HG02981 (cell line): ENCODE measurements at regions not wholly inside any gene's neighbourhood (a gene's known extent, or its start where the extent isn't known, plus 50 kb on each side); places are given as distances from the start of the nearest gene placed in this dataset.
"Not testable (repeated sequence)": the region's sequence is repeated elsewhere in the genome, so short reads cannot be mapped to it uniquely, and the experiment has no call there.

ENCODE experiments used
- ATAC-seq: cut with Tn5 transposase; IDR thresholded peaks from one replicate; pipeline ENCODE4 v1.9.1; 2021; ENCODE audit warnings: mild to moderate bottlenecking, moderate library complexity; ENCODE audit not compliant: unreplicated experiment

DNA sequence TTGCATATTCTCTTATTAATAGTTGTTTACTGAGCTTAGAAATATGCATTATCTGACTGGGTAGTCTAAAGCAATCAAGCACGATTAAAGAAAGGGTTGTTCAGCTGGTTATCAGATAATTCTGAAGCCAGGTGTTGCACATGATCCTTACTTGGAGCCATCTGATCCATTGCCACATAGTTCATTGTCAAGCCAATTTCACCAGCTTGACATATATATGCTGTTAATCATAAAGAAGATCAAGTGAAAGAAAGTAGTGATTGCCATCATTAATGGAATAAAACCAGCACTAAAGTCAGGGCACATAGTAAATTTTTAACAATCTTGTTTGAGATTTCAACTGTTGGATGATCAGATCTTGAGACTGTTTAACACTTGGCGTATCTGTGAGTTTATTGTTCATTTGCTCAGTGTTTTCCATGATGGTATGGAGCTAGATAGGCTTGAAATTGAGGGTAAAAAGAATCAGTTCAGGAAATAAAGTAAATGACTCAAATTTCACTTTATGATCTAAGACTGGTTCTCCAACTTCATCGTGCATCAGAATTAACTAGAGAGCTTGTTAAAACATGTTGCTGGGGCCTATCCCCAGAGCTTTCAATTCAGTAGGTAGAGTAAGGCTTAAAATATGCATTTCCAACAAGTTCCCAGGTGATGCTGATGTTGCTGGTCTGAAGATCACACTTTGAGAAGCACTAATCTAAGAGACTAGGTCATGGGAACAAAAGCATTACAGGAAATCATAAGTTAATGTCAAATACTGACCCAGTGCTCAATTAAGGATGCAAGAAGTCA lies 539.6 kb downstream of the SATB2 start:
- no peak for ATAC-seq

DNA sequence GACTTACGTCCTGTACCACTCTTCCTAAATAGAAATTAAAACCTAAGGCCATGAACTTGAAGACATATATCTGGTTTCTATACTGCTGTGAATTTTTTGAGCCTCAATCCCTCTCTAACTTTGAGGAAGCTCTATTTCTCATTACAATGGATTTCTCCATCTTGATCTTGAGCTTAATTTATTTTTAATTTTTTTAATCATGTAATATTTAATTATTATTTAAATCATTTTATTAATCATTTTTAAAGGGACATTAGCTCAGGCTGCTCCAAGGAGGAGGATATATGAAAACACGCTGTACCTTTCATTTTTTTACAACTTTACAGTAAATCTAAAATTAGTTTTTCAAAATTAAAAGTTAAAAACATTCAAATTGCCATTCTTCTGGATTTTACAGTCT lies 540.5 kb downstream of the SATB2 start:
- ATAC-seq: no peak

DNA sequence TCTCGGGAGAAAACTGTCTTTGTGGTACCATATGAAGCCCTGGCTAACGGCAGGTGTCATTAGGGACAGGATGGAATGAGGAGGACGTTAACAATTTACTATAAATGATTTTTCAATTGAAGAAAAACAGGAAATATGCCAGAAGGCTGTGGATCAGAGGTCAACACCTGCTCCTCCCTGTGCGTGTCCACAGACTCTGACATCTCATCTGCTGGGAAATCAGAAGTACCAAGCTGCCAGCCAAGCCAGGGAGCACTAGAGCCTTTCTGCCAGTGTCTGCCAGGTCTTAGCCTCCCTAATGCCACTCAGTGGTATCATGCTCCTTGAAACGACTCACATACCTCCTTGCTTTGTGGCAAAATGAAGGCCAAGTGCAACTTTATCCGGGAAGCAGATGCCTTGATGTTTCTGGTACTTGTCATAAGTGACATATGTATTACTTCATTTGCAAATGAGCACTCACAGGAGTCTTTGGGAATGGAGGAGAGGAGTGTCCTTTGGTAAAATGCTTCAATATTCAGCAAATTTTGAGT lies 541.1 kb downstream of the SATB2 start:
- no peak for ATAC-seq

DNA sequence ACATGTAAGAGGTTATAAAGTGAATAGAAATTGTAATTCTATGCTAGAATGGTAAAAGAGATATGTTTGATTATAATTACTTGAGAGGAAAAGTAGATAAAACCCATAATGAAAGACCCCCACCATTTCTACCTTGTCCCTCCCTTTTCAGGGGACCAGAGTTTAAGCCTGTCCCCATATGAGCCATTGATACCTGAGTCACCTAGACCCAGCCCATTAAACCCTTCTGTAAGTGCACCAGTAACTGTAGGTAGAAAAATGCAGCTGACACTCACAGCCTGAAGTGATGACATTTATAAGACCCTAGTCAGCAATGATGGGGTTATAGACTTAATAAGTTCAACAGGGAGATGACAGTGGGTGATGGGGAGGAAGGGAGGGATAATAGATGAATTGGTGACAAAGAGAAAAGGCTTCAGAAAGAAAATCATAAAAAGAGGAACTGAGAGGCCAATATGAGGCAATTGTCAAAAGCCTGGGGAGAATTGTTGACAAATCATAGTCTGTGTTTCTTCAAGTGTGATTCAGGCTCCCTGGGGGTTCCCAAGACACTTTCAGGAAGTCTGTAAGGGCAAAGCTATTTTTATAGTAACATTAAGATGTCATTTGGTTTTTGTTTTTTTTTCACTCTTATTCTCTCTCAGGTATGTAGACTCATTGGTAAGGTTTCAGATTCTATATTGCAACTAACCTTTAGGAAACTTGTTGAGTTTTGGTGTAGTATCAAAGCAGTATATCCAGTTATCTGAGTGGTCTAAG lies 544.2 kb downstream of the SATB2 start:
- peak; percentile 99 for ATAC-seq

- no peak for ATAC-seq
Observed at GRCh38 chr2:198909525-198910267, 548.0 kb downstream of the SATB2 start.

DNA sequence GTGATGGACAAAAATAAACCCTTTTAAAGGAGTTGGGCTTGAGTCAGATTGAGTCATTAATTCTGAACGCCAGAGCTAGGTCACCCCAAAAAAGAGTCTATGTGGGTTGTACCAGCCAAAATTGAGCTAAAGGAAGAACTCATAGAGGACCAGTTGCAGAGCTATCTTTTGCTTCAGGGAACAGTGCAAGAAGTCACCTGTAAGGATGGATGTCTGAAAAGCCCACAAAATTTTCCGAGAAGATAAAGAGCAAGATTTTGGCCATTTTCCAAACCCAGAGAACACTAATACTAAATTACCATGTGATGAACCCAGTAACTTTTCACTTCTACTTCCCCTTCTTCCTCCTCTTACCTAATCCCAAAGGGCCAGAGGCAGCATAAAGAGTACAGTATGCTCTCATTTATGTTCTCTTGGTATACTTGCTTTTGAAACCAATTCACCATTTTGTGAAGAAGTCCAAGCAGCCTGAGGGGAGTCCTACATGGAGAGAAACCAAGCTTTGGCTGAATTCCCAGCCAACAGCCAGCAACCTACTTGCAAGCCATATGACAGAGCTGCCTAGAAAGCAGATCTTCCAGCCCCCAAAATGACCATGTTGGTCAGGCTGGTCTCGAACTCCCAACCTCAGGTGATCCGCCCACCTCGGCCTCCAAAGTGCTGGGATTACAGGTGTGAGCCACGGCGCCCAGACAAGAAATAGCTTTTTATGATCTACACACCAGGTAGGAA lies 551.7 kb downstream of the SATB2 start:
- peak; percentile 65 for ATAC-seq

DNA sequence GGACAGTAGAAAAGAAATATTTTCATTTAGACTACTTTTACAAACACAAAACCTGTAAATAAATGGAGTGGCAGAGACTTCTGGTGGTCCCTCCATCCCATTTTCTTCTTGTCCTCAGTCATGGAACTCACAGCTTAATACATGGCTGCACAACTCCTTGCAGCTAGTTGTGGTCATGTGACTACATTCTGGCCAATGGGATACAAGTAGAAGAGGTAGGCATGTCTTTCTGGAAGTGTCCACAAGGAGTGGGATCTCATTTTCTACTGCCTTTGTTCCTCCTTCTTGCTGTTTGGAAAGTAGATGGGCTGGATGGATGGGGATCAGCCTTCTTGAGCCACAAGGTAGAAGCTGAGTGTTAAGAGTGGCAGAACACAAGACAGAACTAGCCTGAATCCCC lies 555.8 kb downstream of the SATB2 start:
- ATAC-seq: peak; percentile 38

DNA sequence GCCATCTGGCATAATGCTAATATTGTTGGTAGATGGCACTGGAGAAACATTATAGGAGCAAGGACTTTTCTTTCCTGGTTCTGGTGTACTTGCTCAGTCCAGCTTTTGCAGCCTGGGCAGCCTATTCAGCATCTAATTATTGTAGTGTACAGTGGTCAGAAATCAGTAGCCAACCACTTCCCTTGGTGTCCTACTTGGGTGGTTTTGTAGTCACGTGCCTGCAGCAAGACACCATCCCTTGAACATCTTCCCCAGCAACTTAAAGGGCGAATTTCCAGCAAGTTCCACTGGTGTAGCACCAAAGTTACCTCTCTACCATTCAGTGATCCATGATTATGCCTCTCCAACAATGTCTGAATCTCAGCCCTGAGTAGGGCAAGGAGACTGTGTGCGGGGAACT lies 557.6 kb downstream of the SATB2 start:
- peak; percentile 49 for ATAC-seq

- ATAC-seq: peak; percentile 88
Observed at GRCh38 chr2:198890490-198890889, 567.2 kb downstream of the SATB2 start.

DNA sequence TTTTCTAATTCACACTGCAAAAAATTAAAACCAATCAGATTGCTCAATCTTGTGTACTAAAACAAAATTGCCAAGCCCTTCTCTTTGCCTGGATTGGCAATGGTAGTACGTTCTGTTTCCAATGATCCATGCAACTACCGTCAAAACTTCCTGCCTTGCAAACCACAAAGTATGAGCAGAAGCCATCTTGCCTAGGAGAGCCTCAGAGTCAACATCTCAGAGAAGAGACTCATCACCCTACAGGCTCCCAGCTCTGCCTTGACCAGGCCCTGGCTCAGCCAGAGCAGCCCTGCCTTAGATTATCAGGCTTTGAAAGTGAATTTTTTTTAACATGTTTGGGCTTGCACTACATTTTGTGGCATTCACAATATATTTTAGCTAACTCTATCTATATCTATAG lies 574.1 kb downstream of the SATB2 start:
- ATAC-seq: no peak

DNA sequence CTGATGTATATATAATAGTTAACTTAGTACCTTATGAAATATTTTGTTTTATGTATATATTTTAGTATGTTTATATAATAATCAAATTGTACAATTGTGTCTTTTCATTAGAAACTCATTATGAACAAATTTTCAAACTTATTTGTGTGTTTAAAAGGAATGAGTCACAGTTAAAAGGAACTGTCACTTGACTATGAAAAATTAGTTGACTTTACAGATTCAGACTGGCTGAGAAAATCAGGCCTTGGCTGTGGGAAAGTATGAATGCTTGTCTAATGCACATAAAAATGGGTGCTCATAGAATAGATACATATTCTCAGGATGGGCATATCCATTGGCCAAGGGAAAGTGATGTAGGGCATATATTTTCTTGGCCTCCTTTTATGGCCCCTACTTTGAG lies 576.8 kb downstream of the SATB2 start:
- no peak for ATAC-seq

DNA sequence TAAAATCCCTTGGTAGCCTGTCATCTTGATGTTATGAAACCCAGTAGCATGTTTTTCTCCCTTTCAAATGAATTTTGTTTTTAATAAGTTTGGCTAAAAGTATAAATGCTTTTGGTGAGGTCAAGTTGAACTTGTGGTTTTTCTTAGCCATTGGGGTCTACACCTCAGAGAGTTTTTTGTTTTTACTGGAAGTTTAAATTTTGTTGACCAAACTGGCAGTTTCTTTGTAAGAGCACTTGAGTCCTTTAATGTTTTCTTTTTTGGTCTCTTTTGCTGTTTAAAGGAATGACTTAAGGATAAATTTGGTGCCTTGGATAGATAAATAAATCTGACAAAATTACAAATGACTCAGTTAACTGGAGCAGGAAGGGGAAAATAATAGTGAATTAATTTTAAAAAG lies 577.3 kb downstream of the SATB2 start:
- no peak for ATAC-seq

GRCh38 chr2:198874472-198874858 lies 583.3 kb downstream of the SATB2 start:
- no peak for ATAC-seq

DNA sequence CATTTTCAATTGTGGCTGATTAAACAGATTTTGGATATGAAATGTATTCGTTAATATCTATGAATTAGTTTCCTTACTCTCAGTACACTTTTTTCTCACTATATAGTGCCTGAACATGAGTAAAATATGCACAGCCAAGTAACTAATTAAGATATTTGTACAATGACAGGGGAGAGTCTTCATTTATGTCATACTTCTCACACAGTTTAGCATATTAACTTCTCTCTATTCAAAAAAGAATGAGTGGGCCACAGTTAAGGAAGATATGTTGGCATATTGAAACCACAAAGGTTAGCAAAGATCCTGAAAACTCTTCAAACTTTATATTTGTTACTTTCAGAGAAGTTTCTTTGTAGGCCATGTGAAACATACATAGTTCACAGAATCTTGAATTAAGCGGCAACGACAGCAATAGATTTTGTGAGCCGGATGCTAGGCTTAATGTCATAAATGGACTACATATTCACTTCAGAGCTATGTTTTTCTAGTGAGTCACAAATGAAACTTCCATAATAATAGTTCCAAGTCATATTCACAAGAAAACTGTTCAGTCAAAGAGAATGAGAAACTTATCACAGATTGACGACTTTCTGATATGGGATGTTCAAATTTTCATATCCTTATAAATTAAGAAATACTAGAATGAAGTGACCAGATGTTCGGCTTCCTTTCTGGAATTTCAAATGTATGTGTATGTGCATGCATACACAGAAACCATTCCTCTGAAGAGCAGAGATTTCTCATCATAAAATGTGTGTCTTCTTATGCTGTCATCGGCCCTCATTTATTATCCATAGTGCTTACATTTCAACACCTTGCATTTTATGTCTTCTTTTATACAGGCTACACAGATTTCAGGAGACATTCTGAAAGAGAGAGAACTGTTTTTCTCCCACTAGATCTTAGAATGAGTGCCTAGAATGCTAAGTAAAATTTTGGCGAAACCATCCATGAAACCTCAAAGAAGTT lies 584.0 kb downstream of the SATB2 start:
- ATAC-seq: no peak

GRCh38 chr2:198863655-198864054 lies 594.1 kb downstream of the SATB2 start:
- ATAC-seq: no peak

DNA sequence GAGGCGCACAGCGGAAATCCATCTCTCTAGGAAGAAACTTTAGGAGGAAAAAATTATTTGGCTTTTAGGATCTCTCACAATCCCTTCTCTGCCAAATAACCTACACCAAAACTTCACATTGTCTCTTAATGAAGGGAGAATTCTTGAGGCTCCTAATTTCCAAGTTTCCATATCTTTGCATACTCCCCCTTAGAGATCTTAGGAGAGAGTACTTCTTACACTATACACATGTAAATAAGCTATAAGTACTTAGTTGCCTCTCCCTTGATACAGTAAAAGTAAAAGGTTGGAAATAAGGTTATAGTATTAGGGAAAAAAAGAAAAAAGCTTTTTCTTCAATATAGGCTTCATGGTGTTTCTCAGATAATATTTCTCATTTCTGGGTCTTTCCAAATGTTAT lies 596.7 kb downstream of the SATB2 start:
- ATAC-seq: no peak

GRCh38 chr2:198857246-198857645 lies 600.5 kb downstream of the SATB2 start:
- no peak for ATAC-seq

DNA sequence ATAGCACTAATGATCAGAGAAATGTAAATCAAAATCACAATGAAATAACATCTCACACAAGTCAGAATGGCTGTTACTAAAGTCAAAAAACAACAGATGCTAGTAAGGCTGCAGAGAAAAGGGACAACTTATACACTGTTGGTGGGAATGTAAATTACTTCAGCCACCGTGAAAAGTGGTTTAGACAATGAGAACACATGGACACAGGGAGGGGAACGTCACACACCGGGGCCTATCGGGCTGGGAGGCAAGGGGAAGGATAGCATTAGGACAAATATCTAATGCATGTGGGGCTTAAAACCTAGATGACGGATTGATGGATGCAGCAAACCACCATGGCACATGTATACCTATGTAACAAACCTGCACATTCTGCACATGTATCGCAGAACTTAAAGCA lies 602.0 kb downstream of the SATB2 start:
- not testable (repeated sequence) for ATAC-seq

DNA sequence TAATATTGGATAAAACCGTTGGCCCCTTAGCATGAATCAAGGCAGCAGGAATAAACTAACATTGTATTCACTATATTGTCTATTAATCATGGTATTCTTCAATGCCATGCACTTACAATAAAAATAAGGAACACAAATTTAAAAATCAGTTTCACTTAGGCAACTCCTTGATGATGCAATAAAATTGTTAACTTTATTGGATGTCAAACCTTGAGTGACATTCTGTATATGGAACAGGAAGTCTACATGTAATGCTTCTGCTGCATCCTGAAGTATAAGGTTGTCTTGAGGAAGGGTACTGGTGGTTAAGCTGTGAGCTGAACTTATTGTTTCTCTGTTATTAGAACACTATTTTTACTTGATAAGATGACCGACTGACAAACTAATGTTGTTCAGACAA lies 605.5 kb downstream of the SATB2 start:
- ATAC-seq: no peak

DNA sequence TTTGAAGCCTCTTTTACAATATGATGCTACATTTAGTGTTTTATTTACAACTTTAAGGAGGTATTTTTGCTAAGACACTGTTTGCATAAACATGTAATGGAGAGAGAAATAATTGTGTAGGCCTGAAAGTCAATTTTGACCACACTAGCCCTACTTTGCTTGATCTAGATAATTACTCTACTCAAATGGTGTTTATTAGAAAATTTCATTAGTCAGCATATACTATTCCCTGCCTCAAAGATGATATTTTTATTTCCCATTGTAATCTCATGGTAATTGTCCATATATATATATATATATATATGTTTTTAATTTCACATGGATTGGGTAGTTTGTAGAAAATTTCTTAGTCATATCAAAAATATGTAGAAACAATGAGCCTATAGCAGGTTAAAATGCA lies 632.2 kb downstream of the SATB2 start:
- no peak for ATAC-seq
